DOHH2 (cell line): ENCODE measurements at regions not wholly inside any gene's neighbourhood (a gene's known extent, or its start where the extent isn't known, plus 50 kb on each side); places are given as distances from the start of the nearest gene placed in this dataset.

ENCODE experiments used
- EZH2phosphoT487 ChIP-seq: fragments of 200-600 bp; sonication (generic); IDR thresholded peaks from 2 replicates; pipeline ENCODE4 v1.6.1; 2017; ENCODE audit warnings: borderline replicate concordance, mild to moderate bottlenecking, antibody characterized with exemption, low read length, moderate library complexity, mixed read lengths
- TF ChIP-seq, protein P1 (sequence below): fragments of 200-600 bp; sonication (generic); IDR thresholded peaks from one replicate; pipeline ENCODE4 v1.5.1; 2014; ENCODE audit warnings: antibody characterized with exemption, mild to moderate bottlenecking, low read depth, low read length; ENCODE audit not compliant: poor library complexity, severe bottlenecking

DNA sequence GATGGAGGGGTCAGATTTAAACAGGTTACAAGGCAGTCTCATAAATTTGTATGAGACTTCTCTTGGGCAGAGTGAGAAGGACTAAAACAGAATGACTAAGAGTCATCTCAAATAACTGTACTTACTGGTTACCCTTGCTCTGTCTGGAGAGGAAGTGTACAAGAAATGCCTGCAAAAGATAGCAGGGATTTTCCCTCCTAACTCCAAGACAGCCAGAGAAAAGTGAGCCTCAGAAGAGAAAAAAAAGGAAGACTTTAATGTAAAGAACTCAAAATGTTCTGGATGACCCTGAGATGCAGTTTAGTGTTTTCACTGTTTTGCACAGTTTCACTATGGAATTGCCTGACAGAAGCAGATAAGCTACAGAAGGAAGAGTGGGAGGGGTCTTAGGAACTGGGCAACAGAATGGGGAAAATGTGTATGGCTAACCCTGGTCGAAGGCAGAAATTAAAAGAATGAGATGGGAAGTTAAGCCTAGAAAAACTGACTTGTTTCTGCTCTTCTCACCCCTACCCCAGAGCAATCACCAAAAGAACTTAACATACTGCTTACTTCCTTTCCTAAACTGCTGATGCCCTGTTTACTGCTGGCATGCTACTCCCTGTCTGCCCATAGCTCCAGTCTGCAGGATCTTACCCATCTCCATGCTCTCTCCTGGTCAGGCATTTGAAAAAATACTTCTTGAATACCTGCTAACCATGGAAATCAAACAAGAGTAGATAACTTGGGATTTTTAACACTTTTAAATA, 98.1 kb upstream of the MARCKS start:
- TF ChIP-seq, protein P1, sequence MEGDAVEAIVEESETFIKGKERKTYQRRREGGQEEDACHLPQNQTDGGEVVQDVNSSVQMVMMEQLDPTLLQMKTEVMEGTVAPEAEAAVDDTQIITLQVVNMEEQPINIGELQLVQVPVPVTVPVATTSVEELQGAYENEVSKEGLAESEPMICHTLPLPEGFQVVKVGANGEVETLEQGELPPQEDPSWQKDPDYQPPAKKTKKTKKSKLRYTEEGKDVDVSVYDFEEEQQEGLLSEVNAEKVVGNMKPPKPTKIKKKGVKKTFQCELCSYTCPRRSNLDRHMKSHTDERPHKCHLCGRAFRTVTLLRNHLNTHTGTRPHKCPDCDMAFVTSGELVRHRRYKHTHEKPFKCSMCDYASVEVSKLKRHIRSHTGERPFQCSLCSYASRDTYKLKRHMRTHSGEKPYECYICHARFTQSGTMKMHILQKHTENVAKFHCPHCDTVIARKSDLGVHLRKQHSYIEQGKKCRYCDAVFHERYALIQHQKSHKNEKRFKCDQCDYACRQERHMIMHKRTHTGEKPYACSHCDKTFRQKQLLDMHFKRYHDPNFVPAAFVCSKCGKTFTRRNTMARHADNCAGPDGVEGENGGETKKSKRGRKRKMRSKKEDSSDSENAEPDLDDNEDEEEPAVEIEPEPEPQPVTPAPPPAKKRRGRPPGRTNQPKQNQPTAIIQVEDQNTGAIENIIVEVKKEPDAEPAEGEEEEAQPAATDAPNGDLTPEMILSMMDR, result no peak
- TF ChIP-seq EZH2phosphoT487, result no peak
